Smooth muscle cell of the brain vasculature (primary cell): ENCODE measurements at regions not wholly inside any gene's neighbourhood (a gene's known extent, or its start where the extent isn't known, plus 50 kb on each side); places are given as distances from the start of the nearest gene placed in this dataset.

Experiments used
- DNase-seq: peaks from one replicate; pipeline ENCODE4 v3.0.0-alpha.2; 2012; ENCODE audit warnings: low read depth, low spot score

DNA sequence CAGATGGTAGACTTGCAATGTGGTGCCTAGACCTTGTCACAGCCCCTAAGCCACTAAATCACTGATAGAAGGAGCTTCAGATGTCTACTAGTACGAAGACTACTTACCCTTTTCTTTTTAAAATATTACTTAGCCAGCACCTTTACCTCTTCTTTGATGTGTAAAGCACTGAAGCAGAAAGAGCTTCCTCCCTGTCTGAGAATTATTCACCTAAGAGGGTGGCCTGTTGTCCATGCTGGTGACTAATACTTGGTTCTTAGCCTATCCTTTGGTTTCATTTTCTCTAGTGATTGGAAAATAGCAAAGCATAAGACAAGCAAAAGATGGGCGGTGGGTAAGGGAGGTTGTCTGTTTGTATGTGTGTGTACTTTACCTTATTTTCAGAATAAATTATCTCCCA is 794.6 kb downstream of the TFAP2A start:
- no peak for DNase-seq

GRCh38 chr6:9614778-9615177 is 800.1 kb downstream of the TFAP2A start:
- DNase-seq: no peak

- no peak for DNase-seq
Observed at GRCh38 chr6:9612489-9612888, 802.4 kb downstream of the TFAP2A start.

GRCh38 chr6:9610620-9611415 is 804.1 kb downstream of the TFAP2A start:
- no peak for DNase-seq

DNA sequence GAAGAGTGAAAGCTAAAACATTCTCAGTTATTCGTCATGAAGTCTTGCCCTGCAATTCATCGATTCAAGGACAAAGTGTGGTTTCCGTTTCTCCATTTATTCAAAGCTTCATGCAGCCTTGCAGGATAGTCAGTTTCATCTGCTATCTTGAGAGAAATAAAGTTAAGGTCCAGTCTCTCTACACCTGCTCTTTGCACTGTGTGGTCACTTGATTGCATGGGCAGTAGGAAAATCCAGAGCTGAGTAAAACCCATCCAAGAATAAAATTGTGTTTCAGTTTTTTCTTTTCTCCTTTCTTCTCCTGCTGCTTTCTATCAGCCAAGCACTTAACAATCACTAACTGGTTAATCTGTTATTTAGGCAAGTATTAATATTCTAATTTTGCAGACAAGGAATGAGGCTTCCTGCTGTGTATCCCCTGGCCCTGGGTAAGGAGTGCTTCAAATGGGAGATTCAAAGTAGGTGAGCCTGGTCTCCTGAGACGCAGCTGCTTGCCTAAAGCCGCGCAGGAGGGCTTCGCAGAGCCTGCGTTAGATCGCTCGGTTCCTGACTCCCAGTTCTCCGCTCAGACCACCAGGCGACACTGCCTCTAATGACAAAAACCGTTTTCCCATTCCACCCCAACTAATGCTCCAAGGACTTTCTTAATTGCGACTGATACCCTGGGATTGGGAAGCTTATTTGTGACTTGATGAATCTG is 808.3 kb downstream of the TFAP2A start:
- no peak for DNase-seq

DNA sequence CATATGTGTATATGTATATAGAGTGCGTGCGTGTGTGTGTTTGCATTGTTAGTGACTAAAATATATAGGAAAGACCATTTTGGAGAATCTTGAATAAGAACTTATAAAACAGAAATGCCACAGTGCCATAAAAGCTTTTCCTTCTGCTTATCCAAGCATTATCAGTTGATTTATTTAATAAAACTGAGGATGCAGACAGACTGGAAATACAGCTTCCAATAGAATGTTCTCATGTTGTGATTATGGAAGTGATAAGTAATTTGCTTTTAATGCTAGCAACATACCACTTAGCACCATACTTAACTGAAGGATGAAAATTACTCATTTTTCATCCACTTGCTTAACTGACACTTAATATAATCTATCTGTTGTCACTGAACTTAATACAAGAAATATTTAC is 820.1 kb downstream of the TFAP2A start:
- no peak for DNase-seq

GRCh38 chr6:9593554-9593953 is 821.3 kb downstream of the TFAP2A start:
- DNase-seq: no peak

DNA sequence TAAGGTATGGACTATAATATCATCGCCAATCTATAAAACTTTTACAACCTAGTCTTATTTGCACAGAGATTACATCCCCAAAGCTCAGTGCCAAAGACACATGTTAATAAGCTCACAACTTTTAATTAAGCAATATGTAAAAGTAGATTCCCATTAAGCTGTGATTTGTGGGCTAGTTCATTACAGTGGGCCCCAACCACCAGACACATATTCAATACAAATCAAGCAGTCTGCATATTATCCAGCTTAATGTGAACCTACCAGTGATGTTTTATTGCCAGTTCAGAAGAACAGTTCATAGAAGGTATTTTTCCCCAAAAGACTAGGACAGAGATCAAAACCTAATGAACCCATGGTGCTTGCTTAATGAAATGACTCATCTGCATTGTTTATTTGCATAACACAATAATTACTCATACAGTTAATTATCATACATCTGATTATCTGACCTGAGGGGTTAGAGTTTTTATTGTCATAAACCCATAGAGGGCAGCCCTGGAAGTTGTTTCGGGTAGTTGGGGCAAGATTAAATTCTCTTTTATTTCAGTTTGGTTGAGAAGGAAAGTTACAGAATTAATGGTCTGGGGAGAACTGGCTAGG is 831.0 kb downstream of the TFAP2A start:
- DNase-seq: no peak

DNA sequence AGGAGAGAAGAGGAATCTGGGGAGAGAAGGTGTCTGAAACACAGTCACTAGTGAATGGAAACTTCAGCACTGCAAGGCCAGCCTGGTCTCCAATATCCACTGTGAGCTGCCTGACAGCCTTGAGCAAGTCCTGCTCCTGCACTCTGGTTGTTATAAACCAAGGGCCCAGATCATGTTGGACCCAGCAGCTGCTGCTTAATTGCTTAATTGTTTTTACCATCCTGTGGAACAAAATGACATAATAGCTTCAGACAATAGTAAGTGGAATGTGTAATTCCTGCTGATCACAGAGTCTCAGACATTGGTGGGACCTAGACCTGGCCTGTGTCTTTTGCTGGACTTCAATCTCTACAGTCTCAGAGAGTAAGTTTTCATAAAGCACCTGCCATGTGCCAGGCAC is 833.7 kb downstream of the TFAP2A start:
- no peak for DNase-seq

DNA sequence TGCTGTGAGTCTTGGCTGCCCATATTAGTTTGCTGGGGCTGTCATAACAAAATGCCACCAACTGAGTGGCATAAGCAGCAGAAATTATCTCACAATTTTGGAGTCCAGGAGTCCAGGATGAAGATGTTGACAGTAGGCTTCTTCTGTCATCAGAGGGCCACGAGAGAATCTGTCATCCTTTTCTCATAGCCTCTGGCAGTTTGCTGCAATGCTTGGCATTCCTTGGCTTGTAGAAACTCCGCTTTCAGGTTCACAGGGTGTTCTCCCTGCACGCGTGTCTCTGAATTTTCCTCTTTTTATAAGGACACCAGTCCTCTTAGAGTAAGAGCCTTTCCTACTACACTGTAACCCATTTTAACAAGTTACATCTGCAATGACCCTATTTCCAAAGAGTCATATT is 838.4 kb downstream of the TFAP2A start:
- DNase-seq: no peak

DNA sequence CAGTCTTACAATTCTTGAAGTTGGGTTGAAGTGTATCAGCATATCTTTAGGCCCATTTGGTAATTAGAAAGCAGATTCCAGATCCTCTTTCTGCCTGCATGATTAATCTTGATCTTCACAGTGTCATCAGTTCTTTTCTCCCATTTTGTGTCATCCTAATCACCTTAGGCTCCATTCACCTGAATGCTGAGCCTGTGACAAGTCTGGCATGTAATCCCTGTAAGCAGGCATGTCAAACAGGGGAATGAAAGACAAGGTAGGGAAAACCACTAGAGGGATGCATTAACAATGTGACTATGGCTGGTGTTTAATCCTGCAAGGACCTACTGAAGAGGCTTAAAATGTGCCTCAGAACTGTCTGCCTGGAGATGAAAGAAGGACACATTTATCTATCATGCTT is 848.8 kb downstream of the TFAP2A start:
- DNase-seq: no peak

DNA sequence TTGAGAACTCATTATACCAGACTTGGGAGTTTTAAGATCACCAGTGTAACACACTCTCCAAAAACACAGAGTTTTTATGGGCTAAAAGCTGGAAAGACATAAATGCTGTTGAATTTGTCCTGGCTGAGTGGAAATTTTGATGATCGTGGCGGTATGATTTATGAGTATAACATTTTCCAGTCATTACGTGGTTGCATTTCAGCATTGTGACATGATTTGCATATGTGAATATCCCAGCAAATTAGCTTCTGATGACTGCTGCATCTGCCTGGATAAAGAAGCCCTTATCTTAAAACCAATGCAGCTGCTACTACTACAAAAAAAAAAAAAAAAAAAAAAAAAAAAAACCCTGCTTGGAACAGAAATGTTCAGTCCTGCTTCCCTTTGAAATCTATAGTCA is 850.9 kb downstream of the TFAP2A start:
- no peak for DNase-seq

DNA sequence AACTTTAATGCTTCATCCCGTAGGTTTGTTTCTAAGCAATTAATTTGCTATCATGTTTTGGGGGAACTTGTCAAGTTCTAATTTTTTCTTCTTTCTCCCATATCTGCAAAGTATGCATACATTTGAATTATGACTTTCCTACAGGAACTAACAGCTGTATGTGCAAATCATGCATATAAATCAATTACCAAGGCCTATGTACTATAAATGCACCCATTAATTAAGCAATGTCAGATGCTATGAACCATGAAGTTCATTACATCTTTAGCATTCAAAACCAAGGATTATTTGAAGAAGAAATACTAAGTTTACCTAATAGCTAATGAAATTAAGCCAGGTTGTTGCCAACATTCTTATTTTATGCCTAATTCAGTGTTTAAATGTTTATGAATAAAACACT is 851.3 kb downstream of the TFAP2A start:
- DNase-seq: no peak

GRCh38 chr6:9554806-9555205 is 860.1 kb downstream of the TFAP2A start:
- DNase-seq: no peak

DNA sequence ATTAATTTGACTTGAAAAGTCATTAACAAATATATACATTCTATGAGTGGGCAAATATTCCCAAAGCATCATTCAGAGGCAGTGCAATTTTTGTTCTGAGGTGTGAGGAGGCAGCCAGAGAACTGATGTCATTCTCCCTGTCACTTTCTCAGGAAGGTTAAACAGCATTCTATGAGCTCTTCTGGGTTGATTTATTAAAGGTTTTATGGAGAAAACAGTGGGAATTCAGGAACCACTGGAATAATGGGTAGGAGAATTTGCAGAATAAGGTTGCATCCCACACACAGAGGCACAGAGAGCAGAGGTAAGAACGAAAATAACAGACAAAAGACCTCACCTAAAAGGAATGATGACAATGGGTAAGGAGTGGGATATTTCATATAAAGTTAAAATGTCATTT is 860.6 kb downstream of the TFAP2A start:
- no peak for DNase-seq

DNA sequence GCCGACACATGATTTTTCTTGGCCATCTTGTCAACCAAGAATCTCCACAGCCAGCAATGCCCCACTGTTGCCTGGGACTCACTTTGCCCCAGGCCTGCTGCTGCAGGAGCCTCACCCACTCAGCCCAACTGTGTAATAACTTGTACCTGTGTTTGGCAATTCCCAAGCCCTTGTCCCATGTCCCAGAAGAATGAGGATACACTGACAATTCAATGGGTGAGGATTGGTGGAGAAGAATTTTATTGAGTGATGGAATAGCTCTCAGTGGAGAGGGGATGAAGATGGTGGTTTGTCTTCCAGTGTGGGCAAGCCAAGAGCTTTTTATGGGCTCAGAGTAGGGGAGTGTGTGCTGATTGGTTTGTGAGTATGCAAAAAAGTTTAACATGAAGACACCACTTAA is 861.9 kb downstream of the TFAP2A start:
- DNase-seq: no peak

GRCh38 chr6:9543649-9544048 is 871.2 kb downstream of the TFAP2A start:
- DNase-seq: no peak

DNA sequence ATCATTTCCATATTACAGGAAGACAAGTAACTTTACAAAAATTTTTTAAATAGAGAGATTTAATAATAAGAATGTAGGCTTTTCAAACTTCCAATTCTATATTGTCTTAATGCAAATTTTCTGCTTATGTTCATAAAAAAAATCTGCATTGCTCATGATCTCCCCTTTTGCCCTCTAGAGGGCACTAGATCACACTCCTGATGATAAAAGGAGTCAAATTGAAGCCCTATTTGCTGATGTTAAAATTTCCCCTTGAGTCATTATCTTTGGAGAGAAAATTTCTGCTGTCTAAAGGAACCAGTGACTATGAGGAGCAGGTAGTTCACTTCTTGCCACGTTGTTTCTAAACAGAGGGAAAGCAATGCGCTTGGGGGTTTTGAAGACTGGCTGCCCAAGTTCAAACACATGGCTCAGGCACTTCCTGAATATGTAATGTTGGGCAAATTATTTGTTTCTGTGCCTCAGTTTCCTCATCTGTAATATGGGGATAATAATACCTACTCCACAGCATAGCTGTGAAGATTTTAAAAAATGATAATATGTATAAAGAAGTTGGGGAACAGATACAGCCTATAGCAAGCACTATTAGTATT is 874.2 kb downstream of the TFAP2A start:
- no peak for DNase-seq

DNA sequence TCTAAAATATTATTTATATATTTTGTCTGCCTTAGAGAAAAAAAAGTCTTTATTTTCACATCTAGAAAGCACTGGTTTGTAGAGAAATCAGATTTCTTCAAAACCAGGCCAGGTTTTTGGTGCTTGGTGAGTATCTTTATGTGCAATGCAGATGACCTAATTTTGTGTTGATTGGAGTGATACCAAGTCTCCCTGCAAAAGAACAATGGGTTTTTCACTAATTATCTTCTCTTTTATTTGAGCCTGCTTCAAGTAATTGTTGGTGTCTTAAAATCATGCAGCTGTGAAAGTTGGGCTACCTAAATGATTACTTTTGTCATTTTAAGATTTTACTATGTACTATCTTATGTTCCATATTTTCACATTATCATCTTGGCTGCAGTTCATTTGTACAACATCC is 874.7 kb downstream of the TFAP2A start:
- DNase-seq: no peak

- no peak for DNase-seq
Observed at GRCh38 chr6:9539231-9539755, 875.6 kb downstream of the TFAP2A start.

- no peak for DNase-seq
Observed at GRCh38 chr6:9537381-9537780, 877.5 kb downstream of the TFAP2A start.

- no peak for DNase-seq
Observed at GRCh38 chr6:9535106-9535505, 879.8 kb downstream of the TFAP2A start.
